ENCODE measurements at regions not wholly inside any gene's neighbourhood (a gene's known extent, or its start where the extent isn't known, plus 50 kb on each side); places are given as distances from the start of the nearest gene placed in this dataset.

DNA sequence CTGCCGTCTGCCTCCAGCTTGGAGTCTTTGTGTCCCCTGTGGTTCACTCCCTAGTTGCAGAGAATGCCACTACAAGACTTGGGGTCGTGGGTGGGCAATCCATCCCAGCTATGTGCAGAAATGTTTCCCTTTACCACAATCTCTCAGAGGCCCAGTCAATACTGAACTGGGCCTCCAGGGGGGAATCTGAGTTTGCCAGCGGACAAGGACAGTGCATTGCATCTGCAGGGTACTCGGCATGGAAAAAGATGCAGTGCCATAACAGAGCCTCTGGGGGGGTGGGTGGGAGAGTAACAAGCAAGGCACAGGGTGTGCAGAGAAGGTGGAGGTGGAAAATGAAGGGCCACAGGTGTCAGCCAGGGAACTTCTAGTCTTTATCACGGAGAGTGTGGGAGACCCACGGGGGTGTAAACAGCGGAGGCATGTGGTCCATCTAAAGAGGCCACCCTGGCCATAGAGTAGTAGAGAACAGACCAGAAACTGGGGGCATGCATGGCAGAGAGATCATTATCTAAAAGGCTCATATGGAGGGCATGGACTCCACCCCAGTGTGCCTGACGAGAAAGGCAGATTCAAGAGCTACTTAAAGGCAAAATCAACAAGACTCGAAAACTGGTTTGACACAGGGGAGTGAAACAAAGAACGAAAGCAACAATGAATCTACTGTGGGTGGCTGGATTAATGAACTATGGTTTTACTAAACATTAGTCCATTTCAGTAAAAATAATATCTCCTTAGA, 182.4 kb downstream of the ANXA2 start:
- no peak for DNase-seq

DNA sequence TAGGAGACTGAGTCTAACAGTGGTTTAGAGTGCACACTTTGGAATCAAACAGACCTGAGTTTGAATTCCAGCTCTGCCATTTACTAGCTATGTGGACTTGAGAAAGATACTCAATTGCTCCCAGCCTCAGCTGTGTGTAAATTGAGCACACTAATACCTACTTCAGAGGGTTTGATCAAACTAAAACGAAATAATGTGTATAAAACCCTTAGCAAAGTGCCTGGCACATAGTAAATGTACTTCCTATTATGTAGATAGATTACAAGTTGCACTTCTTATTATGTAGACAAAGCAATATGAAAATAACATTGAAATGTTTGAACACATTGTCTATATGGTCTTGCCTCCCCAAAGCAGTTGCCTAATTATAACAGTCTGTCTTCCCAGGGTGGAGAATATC, 180.6 kb downstream of the ANXA2 start:
- no peak for DNase-seq

DNA sequence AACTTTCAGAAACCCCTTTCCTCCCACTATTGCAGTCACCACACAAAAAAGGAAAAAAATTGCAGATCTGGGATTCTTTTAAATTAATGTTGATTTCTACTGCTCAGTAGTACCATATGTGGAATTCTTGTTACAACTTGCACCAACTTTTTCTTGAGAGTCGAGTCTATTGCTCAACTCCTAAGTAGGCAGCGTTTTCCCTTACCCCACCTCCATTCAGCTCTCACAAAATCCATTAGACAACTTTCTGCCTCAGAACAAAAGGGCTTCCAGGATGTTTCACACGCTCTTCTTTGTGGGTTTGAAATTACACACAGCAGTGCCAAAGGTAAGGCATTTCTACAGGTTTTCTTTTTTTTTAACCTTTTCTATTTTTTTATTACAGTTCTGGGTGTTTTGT, 179.5 kb downstream of the ANXA2 start:
- no peak for DNase-seq

DNA sequence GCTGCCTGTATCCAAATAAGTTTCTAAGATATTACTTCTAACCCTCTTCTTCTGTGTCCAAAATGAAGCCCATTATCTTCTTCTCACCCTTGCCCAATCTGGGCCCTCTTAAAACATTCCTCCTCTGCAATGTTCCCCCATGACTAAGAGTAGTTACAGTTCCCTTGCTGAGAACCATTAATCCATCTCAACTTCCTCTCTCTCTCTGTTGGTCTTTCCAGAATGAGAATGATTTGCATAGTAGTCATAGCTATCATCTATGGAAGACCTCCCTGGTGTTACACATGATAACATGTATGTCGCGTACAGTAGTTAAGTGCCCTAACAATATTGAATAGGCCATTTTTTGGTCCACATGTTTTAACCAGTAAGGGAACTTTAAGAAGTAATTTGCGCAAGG, 177.9 kb downstream of the ANXA2 start:
- no peak for DNase-seq

DNA sequence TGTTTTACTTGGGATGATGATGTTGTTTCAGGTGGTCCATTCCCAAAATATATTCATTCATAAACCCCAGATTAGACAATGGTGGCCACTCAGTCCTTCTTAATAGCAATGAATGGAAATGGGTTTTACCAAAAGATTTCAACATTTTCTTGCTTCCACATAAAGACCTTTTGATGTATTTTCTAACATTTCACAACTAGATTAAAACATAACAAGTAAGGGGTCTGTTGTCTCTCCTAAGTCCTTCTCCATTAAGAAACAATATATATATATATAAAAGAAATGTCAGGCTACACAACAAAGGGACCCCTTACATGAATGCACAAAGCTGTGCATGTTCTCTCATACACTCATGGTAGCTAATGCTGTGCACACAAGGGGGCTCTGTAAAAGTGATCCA, 176.4 kb downstream of the ANXA2 start:
- DNase-seq, result no peak

DNA sequence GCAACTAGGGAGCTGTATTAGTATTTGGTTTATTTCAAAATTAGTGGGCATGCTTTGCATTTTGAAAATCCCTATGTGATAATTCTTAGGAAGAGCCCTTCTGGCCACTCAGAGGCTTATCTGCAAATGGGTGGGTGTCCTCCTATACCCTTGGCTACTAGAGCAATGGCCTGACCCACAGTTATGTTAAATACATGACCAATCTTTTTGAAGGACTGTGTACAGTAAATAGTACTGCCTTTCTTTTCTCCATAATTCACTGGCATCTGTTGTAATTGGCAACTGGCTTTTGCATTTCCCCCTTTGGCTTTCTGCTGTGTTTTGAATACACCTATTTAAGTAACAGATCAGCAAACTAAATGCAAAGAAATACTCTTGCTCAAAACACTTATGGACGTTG, 175.4 kb downstream of the ANXA2 start:
- DNase-seq, result no peak

DNA sequence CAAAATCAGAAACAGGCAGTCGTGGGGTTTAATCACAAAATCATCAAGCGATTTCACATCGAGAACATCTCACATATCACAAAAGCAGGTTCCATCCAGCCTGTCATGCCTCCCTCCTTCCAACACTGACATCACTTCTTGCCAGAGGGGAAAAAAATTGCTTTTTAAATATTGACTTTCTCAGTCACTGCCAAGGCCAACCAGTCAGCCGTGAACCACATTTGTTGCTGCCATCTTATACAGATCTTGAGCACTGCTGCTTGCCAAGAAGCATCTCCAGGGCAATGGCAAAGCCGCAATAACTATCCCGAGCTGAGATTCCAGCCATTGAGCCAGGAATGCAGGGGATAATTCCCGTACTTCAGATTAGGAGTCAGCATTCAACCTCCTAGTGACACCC, 174.6 kb downstream of the ANXA2 start:
- no peak for DNase-seq

DNA sequence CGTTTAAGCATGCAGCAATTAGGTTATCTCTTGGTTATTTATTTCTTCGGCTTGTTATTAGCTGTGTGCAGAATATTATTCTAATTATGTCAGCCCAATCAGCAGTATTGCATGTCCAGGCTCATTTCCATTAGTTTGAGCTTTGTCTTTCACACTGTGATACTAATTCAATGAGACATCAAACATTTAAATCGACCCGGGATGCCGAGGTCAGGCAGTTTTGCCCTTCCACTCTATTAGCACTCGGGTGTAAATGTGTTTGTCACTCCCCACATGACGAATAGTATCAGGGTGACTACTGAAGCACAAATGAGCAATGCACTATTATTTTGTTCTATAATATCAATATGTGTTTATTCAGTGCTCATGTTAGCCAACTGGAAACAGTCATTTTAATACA, 170.9 kb downstream of the ANXA2 start:
- DNase-seq, result no peak

DNA sequence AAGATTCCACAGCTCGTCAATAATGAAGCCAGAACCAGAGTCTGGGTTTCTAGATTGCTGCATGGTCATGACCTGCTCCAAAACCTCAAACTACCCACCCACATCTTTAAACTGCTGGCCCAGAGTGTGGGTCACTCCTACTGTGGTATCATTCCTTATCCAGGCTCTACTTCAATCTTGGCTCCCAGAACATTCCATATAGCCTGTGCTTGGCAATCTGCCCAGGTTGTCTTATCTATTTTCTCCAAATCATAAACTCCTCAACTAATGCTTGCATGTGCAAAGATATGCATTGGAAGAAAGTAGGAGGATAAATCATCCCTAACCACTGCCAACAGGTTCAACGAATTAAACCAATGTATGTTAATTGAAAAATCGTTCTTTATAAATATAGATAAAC, 169.7 kb downstream of the ANXA2 start:
- DNase-seq, result no peak

DNA sequence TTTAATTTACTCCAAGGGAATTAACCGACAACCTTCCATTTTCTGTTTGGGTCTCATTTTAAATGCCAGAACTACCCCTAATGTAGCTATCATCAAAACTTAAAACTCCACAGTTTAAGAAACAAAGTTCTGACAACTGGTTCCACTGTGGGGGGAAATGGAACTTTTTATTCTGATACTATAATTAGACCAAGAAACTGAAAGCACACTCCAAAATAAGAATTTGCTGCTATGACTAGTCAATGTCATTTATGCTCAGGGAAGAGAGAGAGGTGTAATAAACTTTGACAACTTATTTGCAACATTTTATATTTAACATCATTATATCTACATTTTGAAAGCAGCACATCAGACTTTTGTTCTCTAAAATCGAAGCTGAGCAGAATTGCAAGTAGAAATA, 169.2 kb downstream of the ANXA2 start:
- no peak for DNase-seq

DNA sequence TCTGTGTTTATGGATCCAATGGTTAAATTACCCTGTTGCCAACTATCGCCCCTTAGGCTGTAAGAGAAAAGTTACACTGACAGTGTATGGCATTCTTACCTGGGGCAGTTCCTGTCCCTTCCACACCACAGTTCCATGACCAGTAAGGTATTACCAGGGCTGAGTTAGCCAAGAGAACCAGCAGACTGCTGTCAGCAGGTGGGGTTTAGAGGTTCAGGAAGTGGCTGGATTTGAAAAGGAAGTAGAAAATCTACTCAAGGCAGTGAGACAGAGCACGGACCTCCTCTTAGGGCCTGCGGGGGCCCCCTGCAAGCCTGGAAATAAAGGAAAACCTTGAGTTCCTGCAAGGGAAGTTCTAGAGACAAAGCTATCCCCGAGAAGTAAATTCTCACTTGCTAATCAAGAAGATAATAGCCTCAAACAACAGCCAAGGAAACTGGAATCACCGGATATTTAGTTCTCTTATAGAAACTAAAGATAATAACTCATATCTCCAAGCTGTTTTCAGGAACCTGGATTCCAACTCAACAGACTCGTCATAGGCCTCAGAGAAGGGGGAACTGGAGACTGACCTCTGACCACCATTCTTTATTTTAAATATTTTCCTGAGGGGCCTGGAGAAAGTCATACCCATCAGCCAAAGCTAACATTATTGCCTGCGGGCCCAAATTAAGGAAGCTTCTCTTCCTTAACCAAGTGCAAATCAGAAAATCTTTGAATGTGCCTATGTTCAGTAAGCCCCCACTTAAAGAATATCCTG, 161.7 kb downstream of the ANXA2 start:
- DNase-seq, result no peak

DNA sequence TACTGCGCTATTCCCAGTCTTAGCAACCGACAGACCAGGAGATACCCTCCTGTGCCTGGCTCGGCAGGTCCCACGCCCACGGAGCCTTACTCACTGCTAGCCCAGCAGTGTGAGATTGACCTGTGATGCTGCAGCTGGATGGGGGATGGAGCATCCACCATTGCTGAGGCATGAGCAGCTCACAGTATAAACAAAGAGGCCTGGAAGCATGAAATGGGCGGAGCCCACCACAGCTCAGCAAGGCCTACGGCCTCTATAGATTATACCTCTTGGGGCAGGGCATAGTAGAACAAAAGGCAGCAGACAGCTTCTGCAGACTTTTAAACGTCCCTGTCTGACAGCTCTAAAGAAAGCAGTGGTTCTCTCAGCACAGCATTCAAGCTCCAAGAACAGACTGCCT, 160.3 kb downstream of the ANXA2 start:
- no peak for DNase-seq

DNA sequence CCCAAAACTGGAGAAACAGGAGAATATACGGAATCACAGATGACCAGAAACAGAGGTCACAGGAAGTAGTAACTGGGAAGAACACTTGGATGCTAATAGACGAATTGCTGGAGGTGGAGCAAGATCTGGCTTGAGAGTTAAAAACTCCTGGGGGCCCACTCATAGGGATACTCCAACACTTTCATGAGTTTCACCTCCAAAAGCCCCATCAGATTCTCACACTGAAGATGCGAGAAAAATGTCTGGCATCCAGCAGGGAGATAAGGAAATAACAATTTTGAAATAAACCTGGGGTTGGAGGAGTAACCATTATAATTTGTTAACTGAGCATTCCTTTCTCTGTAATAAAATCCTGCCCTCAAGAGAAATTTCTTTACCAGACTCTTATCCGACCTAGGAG, 154.0 kb downstream of the ANXA2 start:
- no peak for DNase-seq

DNA sequence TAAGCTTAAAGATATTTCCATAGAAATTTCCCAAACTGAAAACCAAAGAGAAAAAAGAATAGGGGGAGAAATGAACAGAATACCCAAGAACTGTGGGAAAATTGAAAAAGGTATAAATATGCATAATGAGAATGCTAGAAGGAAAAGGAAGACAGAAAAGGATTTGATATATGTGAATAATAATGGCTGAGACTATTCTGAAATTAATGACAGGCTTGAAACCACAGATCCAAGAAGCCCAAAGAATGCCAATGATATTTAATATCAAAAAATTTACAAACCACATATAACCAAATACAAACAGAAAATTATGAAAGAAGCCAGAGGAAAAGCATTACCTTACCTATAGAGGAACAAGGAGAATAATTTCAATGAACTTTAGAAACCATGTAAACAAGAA, 153.0 kb downstream of the ANXA2 start:
- no peak for DNase-seq

DNA sequence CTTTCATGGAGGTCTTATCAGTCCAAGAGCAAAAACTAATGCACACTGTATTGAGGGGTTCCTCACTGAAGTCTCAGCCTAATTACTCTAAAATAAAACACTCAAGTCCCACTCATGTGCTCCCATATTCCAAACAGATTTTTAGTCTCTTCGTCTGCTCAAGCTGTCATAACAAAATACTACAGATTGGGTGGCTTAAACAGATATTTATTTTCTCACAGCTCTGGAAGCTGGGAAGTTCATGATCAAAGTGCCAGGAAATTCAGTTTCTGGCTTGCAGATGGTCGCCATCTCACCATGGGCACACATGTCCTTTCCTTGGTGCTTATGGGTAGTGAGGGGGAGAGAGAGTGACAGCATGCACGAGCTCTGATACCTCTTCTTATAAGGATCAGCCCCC, 147.5 kb downstream of the ANXA2 start:
- DNase-seq, result no peak

DNA sequence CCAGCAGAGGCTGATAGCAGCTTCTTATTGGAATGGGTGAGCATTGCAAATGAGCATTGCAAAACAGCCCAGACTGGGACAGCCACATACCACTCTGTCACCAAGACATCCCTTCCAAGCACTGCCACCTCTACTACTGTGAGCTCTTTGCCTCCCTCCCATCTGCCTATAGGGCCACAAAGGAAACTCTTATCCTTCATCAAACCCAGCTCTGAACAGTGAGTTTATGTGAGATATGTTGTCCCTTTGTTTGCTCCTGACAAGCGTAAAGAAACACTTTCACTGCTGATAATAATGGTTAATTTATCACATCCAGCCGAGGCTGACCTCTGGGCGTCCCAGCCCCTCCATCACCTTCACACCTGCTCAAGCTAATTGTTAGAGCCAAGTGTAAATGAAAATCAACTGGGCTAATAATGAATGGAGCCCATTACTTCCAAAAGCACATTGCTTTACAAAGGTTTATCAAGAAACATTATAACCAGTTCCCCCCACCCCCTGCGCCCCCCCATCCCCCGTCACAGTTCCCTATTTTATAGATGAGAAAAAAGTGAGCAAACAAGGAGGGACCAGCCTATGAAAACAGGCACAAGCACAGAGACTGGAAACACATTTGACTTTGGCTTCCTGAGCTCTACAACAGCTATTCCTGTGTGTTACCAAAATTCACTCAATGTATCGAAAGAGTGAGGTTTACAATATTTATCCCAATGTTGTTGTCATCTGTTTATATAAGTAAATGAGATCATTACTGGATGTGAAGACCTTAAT, 146.3 kb downstream of the ANXA2 start:
- no peak for DNase-seq

DNA sequence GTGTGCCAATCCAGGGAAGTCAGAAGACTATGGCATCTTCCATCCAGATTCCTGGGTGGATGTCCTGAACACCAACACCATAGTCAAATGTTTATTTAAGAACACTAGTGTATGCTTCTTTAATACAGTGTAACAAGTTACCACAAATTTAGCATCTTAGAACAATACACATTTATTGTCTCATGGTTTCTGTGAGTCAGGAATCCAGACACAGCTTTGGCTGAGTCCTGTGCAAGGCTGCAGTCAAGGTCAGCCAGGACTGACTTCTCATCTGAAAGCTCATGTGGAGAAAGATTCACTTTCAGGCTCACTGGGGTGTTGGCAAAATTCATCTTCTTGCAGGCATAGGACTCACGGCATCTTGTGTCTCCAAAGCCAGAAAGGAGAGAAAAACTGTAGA, 143.4 kb downstream of the ANXA2 start:
- no peak for DNase-seq

DNA sequence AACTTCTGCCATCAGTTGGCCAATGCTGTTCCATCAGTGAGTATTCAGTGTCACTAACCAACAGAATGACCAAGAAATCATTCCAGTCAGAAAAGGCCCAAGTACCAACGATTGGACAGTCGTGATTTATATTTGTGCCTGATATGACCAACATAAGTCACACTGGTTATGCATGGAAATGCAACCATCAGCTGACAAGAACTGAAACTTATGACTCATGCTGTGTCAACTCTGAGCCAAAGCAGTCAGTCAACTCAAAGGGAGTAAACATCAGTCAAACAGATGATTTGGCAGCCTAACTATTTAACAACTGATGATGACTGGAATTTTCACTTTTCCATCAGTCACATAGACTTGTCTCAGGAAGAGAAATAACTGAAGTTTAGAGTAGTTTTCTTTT, 142.4 kb downstream of the ANXA2 start:
- DNase-seq, result no peak

DNA sequence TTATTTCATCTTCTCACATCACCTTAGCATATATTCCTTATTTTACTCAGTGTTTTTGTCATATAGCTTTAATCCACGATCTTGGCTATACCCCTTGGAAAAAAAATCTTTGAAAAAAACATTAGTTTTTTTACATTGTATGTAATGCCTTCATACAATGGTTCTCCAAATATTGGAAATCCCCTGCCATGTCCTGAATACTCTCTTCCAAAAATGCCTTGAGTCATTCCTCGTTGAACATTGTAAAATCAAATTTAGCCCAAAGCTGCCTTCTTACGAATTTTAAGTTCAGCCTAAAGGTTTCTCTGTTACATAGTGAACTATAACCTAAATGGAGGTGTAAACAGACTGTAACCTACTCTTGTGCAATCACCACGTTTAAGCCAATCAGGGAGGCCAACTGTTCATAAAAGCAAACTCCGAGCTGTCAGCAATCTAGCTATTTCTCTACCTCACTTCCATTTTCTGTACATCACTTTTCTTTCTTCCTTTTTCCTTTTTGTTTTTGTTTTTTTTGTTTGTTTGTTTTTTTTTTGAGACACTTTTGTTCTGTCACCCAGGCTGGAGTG, 140.1 kb downstream of the ANXA2 start:
- DNase-seq, result no peak

DNA sequence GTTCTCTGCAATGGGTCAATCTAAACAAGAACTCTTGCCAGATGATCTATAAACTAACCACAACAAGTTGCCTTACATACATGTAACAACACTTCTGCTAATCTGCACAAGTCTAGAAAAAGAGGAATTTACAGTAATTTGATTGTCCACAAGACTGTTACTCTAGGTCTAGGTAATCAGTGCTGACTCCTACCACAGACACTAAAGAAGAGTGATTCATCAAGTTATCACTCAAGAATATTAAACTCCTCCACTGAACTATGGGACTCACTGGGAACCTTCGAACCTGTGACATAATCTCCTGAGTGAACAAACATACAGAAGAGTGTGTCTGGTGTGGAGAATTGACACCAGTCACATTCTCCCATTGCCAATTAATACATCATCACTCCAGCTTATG, 138.3 kb downstream of the ANXA2 start:
- no peak for DNase-seq

DNA sequence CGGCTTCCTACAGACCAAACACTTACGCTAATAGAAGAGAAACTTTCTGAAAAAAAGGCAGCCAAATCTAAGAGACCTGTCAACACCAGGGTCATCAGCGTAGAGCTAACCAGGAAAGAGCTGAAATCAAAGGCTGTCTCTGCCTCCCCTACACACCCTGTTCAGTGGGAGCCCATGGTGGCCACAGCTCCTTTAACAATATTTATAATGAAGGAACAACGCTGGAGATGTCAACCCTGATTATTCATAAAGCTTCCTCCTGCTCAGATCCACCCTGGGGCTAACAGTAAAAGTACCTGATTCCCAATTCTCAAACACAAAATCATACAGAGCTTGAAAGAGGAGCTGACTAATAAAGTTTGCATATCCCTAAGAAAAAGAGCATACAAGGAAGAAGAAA, 133.7 kb downstream of the ANXA2 start:
- DNase-seq, result no peak

DNA sequence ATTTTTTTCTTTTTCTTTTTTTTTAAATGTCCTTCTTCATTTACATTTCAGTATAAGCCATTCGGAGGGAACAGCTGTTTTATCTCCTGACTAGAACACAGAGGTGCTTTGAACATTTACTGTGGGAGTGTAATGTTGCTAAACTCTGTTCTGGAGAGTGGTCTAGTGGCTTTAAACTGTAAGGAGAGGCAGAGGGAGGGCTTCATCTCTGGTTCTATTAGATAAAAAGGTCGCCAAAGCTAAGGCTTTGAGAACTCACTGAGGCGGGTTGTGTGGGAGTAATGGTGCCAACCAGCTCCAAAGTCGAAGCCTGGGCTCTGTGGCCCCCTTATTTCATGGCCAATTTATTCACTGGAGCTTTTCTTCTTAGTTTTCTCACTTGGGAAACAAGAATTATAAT, 133.2 kb downstream of the ANXA2 start:
- no peak for DNase-seq

DNA sequence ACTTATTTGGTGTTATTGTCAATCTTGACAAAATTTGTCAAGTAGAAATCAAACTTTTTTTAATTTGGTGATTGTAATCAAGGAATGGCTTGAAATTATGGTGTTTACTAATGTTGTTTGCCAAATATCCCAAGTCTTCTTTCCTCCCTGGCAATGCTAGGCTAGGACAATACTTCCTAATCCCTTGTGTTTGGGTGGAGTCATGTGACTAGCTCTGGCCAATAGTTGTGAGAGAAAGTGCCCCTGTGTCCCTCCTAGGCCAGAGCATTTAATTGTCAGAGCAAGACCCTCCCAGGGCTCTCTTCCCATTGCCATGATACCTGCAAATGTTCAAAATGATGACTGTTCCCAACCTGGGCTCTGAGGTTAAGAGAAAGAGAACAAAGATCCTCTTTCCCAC, 132.7 kb downstream of the ANXA2 start:
- no peak for DNase-seq

DNA sequence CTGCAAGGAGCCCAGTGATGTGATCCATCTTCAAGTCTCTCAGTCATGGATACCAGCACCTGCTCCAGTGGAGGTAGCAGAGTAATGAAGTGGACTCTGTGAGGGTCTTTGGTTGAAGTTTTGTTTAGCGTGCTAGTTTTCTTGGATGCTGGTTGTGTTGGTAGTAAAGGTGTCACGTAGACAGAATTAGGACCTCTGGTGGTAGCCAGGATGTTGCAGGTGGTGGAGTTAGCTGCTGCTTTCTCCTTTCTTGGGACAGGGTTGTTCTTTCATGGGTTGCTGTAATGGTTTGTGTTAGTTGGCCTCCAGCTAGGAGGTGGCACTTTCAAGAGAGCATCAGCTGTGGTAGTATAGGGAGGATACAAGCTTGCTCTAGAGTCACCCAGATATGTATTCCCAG, 125.2 kb downstream of the ANXA2 start:
- no peak for DNase-seq
